PC-9 (cell line): ENCODE measurements at regions not wholly inside any gene's neighbourhood (a gene's known extent, or its start where the extent isn't known, plus 50 kb on each side); places are given as distances from the start of the nearest gene placed in this dataset.

Source experiments
- EZH2 ChIP-seq: fragments of 200-600 bp; sonication (generic); IDR thresholded peaks from 2 replicates; pipeline ENCODE4 v1.8.0; 2017; ENCODE audit warnings: antibody characterized with exemption, low read depth
- TF ChIP-seq, protein P1 (sequence below): fragments of 200-600 bp; sonication (generic); conservative IDR thresholded peaks from 2 replicates; pipeline ENCODE4 v1.6.1; 2017; ENCODE audit warnings: mixed run types, antibody characterized with exemption, mild to moderate bottlenecking, moderate library complexity

DNA sequence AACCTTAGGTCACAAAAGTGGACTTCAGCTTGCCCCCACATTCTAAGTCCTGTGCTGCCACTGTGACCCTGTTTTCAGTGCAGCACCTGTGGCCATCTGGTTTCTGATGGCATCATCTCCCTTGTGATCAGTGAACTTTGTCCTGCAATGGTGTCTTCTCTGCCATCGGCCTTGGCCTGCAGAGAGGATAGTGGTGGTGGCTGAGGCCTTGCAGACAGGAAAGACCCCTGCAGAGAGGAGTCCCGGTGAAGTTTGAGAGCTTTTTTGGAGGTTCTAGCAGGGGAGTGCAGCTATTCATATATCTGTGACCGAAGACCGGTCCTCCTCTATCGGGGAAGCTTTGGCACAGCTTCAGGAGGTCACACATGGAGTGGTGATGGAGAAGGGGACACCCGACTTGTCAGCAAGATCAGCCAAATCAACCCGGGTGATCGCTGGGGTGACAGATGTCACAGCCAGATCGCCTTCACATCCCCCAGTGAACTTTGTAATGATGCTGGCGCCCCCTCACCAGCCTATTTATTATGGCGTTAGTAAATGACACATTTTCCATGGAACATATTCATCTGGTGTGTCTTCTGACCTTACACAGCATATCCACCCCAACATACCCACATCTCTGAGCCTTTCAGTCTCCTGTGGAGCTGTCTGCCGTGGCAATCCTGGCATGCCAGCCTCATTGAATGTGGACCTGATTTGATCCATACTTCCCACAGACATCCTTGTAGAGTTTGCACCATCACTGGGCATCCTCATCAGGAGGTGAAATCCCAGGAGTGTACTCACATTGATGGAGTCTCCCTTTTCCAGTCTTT lies 136.1 kb downstream of the PAPOLA start:
- no peak for TF ChIP-seq EZH2
- TF ChIP-seq, protein P1, sequence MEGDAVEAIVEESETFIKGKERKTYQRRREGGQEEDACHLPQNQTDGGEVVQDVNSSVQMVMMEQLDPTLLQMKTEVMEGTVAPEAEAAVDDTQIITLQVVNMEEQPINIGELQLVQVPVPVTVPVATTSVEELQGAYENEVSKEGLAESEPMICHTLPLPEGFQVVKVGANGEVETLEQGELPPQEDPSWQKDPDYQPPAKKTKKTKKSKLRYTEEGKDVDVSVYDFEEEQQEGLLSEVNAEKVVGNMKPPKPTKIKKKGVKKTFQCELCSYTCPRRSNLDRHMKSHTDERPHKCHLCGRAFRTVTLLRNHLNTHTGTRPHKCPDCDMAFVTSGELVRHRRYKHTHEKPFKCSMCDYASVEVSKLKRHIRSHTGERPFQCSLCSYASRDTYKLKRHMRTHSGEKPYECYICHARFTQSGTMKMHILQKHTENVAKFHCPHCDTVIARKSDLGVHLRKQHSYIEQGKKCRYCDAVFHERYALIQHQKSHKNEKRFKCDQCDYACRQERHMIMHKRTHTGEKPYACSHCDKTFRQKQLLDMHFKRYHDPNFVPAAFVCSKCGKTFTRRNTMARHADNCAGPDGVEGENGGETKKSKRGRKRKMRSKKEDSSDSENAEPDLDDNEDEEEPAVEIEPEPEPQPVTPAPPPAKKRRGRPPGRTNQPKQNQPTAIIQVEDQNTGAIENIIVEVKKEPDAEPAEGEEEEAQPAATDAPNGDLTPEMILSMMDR, result no peak
